Muscle layer of colon (tissue), 2 donors: ENCODE measurements at regions not wholly inside any gene's neighbourhood (a gene's known extent, or its start where the extent isn't known, plus 50 kb on each side); places are given as distances from the start of the nearest gene placed in this dataset.

ENCODE experiments used
- H3K27ac ChIP-seq: one replicate; pipeline ENCODE4 v1.7.0; 2013; ENCODE audit warnings: low read depth, mild to moderate bottlenecking, low read length, moderate library complexity
- H3K27me3 ChIP-seq, 2 donors: one replicate each; pipeline ENCODE4 v1.7.0; 2013; ENCODE audit warnings: low read length in 2 of 2, mild to moderate bottlenecking in 2 of 2; ENCODE audit not compliant: insufficient read depth in 2 of 2, control insufficient read depth in 1 of 2
- H3K36me3 ChIP-seq: one replicate; pipeline ENCODE4 v1.7.0; 2013; ENCODE audit warnings: mild to moderate bottlenecking, low read length; ENCODE audit not compliant: insufficient read depth
- H3K4me1 ChIP-seq: one replicate; pipeline ENCODE4 v1.7.0; 2013; ENCODE audit warnings: mild to moderate bottlenecking, low read length; ENCODE audit not compliant: insufficient read depth
- H3K4me3 ChIP-seq, 2 donors: one replicate each; pipeline ENCODE4 v1.7.0; 2013; ENCODE audit warnings: low read length in 2 of 2, low read depth in 1 of 2, mild to moderate bottlenecking in 1 of 2, moderate library complexity in 1 of 2
- H3K9ac ChIP-seq: one replicate; pipeline ENCODE4 v1.7.0; 2013; ENCODE audit warnings: low read length
- H3K9me3 ChIP-seq: one replicate; pipeline ENCODE4 v1.7.0; 2013; ENCODE audit warnings: mild to moderate bottlenecking, low read length
- donor health status: abdominal sarcoma.
- donor health status: Adenocarcinoma of cecum.

GRCh38 chr16:86066811-86067210 is 167.8 kb downstream of the IRF8 start:
- H3K4me3 ChIP-seq, result no peak overlapping the region
- no peak overlapping the region for H3K27ac ChIP-seq
- H3K9ac ChIP-seq, result no peak overlapping the region
- H3K27me3 ChIP-seq, result no peaks in the 10 kb centered on the region
- H3K36me3 ChIP-seq, result no peaks in the 10 kb centered on the region
- H3K4me1 ChIP-seq, result peaks cover 13% of the 10 kb centered on the region
- H3K9me3 ChIP-seq, result no peaks in the 10 kb centered on the region

- no peak overlapping the region for H3K27ac ChIP-seq
- no peak overlapping the region for H3K9ac ChIP-seq
- no peaks in the 10 kb centered on the region for H3K27me3 ChIP-seq
- H3K4me3 ChIP-seq, result no peak overlapping the region
- no peaks in the 10 kb centered on the region for H3K36me3 ChIP-seq
- peaks cover 9% of the 10 kb centered on the region for H3K4me1 ChIP-seq
- H3K9me3 ChIP-seq, result no peaks in the 10 kb centered on the region
Measured at GRCh38 chr16:86067516-86067915, 168.6 kb downstream of the IRF8 start.

DNA sequence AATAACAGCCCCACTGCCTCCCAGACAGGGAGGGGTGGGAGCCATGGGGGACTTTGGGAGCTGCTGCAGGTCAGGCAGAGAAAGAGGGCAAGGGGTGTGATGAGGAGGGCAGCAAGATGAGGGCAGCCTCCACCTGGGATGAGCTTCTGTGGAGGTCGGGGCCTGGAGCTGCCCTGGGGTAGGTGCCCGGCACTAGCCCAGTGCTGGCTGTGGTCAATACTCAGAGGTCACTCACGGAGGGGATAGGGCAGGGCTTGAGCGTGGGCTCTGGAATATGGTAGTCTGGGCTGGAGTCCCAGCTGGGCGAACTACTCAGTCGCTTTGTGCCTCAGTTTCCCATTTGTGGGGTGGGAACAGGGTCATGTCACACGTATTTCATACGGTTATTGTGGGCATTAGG is 169.0 kb downstream of the IRF8 start:
- H3K27ac ChIP-seq, result no peak overlapping the region
- H3K9me3 ChIP-seq, result no peaks in the 10 kb centered on the region
- H3K4me1 ChIP-seq, result peaks cover 13% of the 10 kb centered on the region
- H3K4me3 ChIP-seq, result no peak overlapping the region
- no peak overlapping the region for H3K9ac ChIP-seq
- H3K27me3 ChIP-seq, result no peaks in the 10 kb centered on the region
- H3K36me3 ChIP-seq, result no peaks in the 10 kb centered on the region

DNA sequence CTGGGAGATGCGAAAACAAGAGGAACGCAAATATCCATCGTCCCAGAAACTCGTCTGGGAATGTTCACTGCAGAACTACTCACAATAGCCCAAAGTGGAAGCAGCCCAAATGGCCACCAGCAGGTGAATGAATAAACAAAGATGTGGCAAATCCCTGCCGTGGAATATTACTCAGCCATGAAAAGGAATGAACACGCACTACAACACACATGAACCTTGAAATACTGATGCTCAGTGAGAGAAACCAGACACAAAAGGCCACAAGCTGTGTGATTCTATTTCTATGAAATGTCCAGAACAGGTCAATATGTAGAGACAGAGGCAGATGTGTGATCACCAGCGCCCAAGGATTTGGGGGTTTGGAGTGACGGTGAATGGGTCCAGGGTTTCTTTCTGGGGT is 169.8 kb downstream of the IRF8 start:
- Histone ChIP-seq H3K27ac (no peak overlapping the region), H3K36me3 (no peaks in the 10 kb centered on the region), H3K9ac (no peak overlapping the region), H3K4me3 (no peak overlapping the region), H3K9me3 (no peaks in the 10 kb centered on the region), H3K4me1 (peaks cover 21% of the 10 kb centered on the region), H3K27me3 (no peaks in the 10 kb centered on the region)

- no peak overlapping the region for H3K9ac ChIP-seq
- no peak overlapping the region for H3K27ac ChIP-seq
- H3K9me3 ChIP-seq, result no peaks in the 10 kb centered on the region
- peaks cover 15% of the 10 kb centered on the region for H3K4me1 ChIP-seq
- no peak overlapping the region for H3K4me3 ChIP-seq
- H3K27me3 ChIP-seq, result no peaks in the 10 kb centered on the region
- H3K36me3 ChIP-seq, result no peaks in the 10 kb centered on the region
Measured at GRCh38 chr16:86069736-86070298, 170.9 kb downstream of the IRF8 start.

DNA sequence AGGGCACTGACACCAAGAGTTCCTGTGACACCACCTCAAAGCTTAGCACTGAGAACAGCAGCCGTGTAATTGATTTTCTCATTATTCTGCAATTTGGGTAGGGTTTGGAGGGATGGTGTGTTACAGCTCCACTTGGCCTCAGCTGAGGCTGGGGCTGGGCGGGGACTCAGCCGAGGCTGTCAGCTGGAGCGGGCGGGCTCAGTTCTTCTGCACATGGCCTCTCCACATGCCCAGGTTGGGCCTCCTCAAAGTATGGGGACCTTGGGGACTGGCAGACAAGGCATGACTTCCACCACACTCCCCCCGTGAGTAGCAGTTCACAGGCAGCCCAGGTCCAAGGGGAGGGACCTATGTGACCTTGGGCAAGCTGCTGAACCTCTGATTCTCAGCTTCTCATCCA is 171.5 kb downstream of the IRF8 start:
- H3K27me3 ChIP-seq, result no peaks in the 10 kb centered on the region
- no peak overlapping the region for H3K27ac ChIP-seq
- H3K9ac ChIP-seq, result no peak overlapping the region
- H3K4me3 ChIP-seq, result no peak overlapping the region
- no peaks in the 10 kb centered on the region for H3K36me3 ChIP-seq
- peaks cover 15% of the 10 kb centered on the region for H3K4me1 ChIP-seq
- H3K9me3 ChIP-seq, result no peaks in the 10 kb centered on the region

DNA sequence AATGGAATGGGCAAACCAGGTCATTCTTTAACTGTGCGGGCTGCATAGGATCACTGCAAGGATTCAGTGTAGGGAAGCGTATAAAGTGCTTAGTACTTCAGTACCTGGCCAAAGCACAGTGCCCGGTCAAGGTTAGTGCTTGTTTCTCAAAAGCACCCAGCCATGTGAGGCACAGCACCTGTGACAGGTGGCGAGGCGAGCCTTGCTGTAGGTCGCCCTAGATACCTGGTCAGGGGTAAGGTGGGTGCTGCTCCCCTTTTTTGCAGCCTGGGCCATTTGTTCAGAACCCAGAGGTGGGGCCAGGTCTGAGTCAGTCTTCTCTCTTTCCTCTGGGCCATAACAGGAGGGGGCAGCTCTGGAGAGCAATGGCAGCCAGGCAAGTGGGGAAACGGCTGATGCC is 172.0 kb downstream of the IRF8 start:
- H3K27ac ChIP-seq, result no peak overlapping the region
- no peak overlapping the region for H3K4me3 ChIP-seq
- H3K36me3 ChIP-seq, result no peaks in the 10 kb centered on the region
- H3K9me3 ChIP-seq, result no peaks in the 10 kb centered on the region
- no peaks in the 10 kb centered on the region for H3K27me3 ChIP-seq
- peaks cover 15% of the 10 kb centered on the region for H3K4me1 ChIP-seq
- H3K9ac ChIP-seq, result no peak overlapping the region

DNA sequence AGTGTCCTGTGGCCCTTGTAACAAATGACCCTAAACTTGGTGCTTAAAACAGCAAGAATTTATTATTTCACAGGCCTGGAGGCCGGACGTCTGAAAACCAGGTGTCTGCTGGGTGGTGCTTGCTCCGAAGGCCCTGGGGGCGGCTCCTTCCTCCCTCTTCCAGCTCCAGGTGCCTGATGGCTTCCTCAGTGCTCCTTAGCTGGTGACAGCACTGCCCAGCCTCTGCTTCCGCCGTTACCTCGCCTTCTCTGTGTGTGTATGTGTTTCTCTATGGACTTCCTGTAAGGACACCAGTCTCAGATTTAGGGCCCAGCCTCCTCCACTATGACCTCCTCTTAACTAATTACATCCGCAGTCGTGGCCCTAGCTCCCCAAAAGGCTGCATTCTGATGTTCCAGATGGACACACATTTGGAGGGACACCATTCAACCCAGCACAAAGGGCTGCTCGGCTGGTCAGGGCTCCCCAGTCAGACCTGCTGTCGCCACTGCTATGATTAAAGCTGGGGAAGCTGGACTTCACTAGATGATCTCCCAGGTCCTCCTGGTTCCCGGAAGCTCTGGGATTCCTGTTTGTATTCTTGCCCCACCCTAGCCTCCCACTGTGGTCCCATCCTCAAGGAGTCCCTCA is 172.8 kb downstream of the IRF8 start:
- Histone ChIP-seq H3K27ac (no peak overlapping the region), H3K9ac (no peak overlapping the region), H3K36me3 (no peaks in the 10 kb centered on the region), H3K27me3 (no peaks in the 10 kb centered on the region), H3K4me3 (no peak overlapping the region), H3K4me1 (peaks cover 15% of the 10 kb centered on the region), H3K9me3 (no peaks in the 10 kb centered on the region)

GRCh38 chr16:86072328-86073102 is 173.6 kb downstream of the IRF8 start:
- H3K4me3 ChIP-seq, result no peak overlapping the region
- H3K27me3 ChIP-seq, result no peaks in the 10 kb centered on the region
- H3K36me3 ChIP-seq, result no peaks in the 10 kb centered on the region
- peaks cover 23% of the 10 kb centered on the region for H3K4me1 ChIP-seq
- H3K9ac ChIP-seq, result no peak overlapping the region
- H3K9me3 ChIP-seq, result no peaks in the 10 kb centered on the region
- no peak overlapping the region for H3K27ac ChIP-seq

DNA sequence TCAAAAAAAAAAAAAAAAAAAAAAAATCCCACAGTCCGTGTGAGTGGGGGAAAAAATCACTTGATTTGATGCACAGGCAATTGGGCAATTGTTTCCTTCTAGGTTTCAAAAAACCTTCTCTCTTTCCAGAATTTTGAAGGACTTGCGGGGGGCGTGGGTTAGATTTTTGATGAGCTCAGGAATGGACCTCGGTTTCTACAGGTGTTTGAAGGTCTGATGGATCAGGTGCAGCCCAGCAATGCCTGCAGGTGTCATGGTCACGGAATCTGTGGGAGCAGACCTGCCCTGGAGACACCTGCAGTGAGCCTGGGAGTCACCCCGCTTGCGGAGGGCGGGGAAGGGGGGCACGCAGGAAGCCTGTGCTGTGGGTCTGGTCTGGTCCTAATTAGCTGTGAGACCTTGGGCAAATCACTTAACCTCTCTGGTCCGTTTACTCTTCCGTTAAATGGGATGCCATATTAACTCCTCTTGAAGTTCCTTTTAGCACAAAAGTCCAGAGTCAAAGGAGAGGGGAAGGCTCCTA is 174.2 kb downstream of the IRF8 start:
- Histone ChIP-seq H3K4me1 (peaks cover 28% of the 10 kb centered on the region), H3K4me3 (no peak overlapping the region), H3K36me3 (no peaks in the 10 kb centered on the region), H3K9ac (no peak overlapping the region), H3K9me3 (no peaks in the 10 kb centered on the region), H3K27me3 (no peaks in the 10 kb centered on the region), H3K27ac (no peak overlapping the region)

DNA sequence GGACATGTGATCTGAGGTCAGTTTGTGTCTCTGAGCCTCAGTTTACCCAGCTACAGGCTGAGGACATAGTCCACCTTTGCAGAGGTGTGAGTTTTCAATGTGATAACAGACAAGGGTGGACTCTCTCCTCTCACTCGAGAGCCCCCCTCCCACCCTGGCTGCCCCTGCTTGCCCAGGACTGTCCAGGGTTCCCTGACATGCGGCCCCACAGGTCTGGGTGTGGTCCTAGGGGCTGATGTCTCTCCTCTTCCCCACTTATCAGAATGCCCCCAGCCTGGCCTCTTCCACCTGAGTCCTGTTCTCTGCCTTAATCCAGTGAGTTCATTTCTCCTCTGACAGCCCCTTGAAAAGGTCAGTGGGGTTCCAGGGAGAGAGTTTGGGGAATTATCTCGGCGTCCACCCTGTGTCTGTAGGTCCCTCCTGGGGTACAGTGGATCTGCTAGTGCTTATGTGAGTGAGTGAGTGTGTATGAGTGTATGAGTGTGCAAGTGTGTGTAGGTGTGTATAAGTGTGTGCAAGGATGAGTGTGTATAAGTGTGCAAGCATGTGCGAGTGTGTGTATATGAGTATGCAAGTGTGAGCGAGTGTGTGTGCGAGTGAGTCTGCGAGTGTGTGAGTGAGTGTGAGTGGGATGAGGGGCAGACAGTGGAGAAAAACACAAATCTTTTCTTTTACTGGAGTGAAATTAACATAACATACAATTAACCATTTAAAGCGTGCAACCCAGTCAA is 175.0 kb downstream of the IRF8 start:
- H3K27me3 ChIP-seq, result no peaks in the 10 kb centered on the region
- peaks cover 28% of the 10 kb centered on the region for H3K4me1 ChIP-seq
- no peak overlapping the region for H3K27ac ChIP-seq
- no peaks in the 10 kb centered on the region for H3K9me3 ChIP-seq
- no peaks in the 10 kb centered on the region for H3K36me3 ChIP-seq
- H3K4me3 ChIP-seq, result no peak overlapping the region
- no peak overlapping the region for H3K9ac ChIP-seq
